Limb (tissue), 2 donors: ENCODE measurements at regions not wholly inside any gene's neighbourhood (a gene's known extent, or its start where the extent isn't known, plus 50 kb on each side); places are given as distances from the start of the nearest gene placed in this dataset.

Source experiments
- DNase-seq, 2 donors: peaks; one replicate each; pipeline ENCODE4 v3.0.0-alpha.2; 2016; ENCODE audit errors: extremely low spot score in 2 of 2

- DNase-seq, result no peak
Measured at GRCh38 chr6:56005426-56005825, 130.0 kb upstream of the BMP5 start.

- DNase-seq, result no peak
Measured at GRCh38 chr6:56004426-56004825, 129.0 kb upstream of the BMP5 start.

GRCh38 chr6:56003616-56004015 lies 128.2 kb upstream of the BMP5 start:
- DNase-seq, result no peak

- no peak for DNase-seq
Measured at GRCh38 chr6:56002336-56002735, 126.9 kb upstream of the BMP5 start.

- no peak for DNase-seq
Measured at GRCh38 chr6:55998576-55998975, 123.2 kb upstream of the BMP5 start.

- DNase-seq, result no peak
Measured at GRCh38 chr6:55997223-55997874, 122.0 kb upstream of the BMP5 start.

- DNase-seq, result no peak
Measured at GRCh38 chr6:55994531-55994930, 119.1 kb upstream of the BMP5 start.

GRCh38 chr6:55993418-55993817 lies 118.0 kb upstream of the BMP5 start:
- DNase-seq, result no peak

GRCh38 chr6:55992546-55992945 lies 117.2 kb upstream of the BMP5 start:
- no peak for DNase-seq

- no peak for DNase-seq
Measured at GRCh38 chr6:55985309-55985708, 109.9 kb upstream of the BMP5 start.

GRCh38 chr6:55983861-55984260 lies 108.5 kb upstream of the BMP5 start:
- no peak for DNase-seq

- DNase-seq, result no peak
Measured at GRCh38 chr6:55981660-55982059, 106.3 kb upstream of the BMP5 start.

GRCh38 chr6:55980627-55981211 lies 105.3 kb upstream of the BMP5 start:
- DNase-seq, result peak in 1 of 2 donors; percentile 75

- no peak for DNase-seq
Measured at GRCh38 chr6:55979526-55979925, 104.1 kb upstream of the BMP5 start.

GRCh38 chr6:55977959-55978665 lies 102.7 kb upstream of the BMP5 start:
- no peak for DNase-seq

GRCh38 chr6:55974688-55975087 lies 99.3 kb upstream of the BMP5 start:
- DNase-seq, result no peak

GRCh38 chr6:55972091-55972490 lies 96.7 kb upstream of the BMP5 start:
- no peak for DNase-seq

GRCh38 chr6:55969526-55969925 lies 94.1 kb upstream of the BMP5 start:
- DNase-seq, result no peak

GRCh38 chr6:55968926-55969325 lies 93.5 kb upstream of the BMP5 start:
- peak in 1 of 2 donors; percentile 61 for DNase-seq

GRCh38 chr6:55964136-55964535 lies 88.7 kb upstream of the BMP5 start:
- DNase-seq, result no peak

GRCh38 chr6:55963301-55963700 lies 87.9 kb upstream of the BMP5 start:
- DNase-seq, result no peak

GRCh38 chr6:55960344-55960743 lies 85.0 kb upstream of the BMP5 start:
- no peak for DNase-seq

- DNase-seq, result no peak
Measured at GRCh38 chr6:55958790-55959189, 83.4 kb upstream of the BMP5 start.
